Panc1 (cell line): ENCODE measurements at regions not wholly inside any gene's neighbourhood (a gene's known extent, or its start where the extent isn't known, plus 50 kb on each side); places are given as distances from the start of the nearest gene placed in this dataset.

Experiments
- ATAC-seq: fragments of 200-7000 bp; cut with Tn5 transposase; 2 replicates; pipeline ENCODE4 v1.9.1; 2020; ENCODE audit warnings: mild to moderate bottlenecking, moderate library complexity
- BruUV-seq: library from RNA; stranded (reverse); fragments of 400-500 nt; replicated peaks from 2 replicates; lab custom pipeline; 2021; lab: Mats Ljungman, UMichigan
- CTCF ChIA-PET: fragments of 300-600 bp; sonication (Branson Sonifier 250); formaldehyde crosslinking; loops from one replicate; lab custom pipeline; 2022; ENCODE audit warnings: antibody characterized with exemption; lab: Charles Lee
- POLR2A ChIA-PET: fragments of 300-600 bp; sonication (Branson Sonifier 250); formaldehyde crosslinking; loops from one replicate; lab custom pipeline; 2022; ENCODE audit warnings: antibody characterized with exemption; lab: Charles Lee
- DNase-seq: peaks from one replicate; pipeline ENCODE4 v3.0.0-alpha.2; 2010; ENCODE audit warnings: low read depth, low spot score
- H3K27ac ChIP-seq: 2 replicates; pipeline ENCODE4 v1.5.1; 2011; ENCODE audit warnings: mild to moderate bottlenecking, low read length, inconsistent platforms
- H3K27me3 ChIP-seq: fragments of 200-500 bp; sonication (Bioruptor generic); 2 replicates; pipeline ENCODE4 v1.6.0; 2014; ENCODE audit warnings: low read length, inconsistent platforms; ENCODE audit not compliant: control insufficient read depth, insufficient read depth
- H3K36me3 ChIP-seq: fragments of 200-500 bp; sonication (Bioruptor generic); 2 replicates; pipeline ENCODE4 v1.5.1; 2014; ENCODE audit warnings: inconsistent platforms, mild to moderate bottlenecking, low read length, moderate library complexity; ENCODE audit not compliant: control insufficient read depth, insufficient read depth
- H3K4me1 ChIP-seq: 2 replicates; pipeline ENCODE4 v1.5.1; 2011; ENCODE audit warnings: inconsistent platforms, mild to moderate bottlenecking, low read length, moderate library complexity; ENCODE audit not compliant: control insufficient read depth, insufficient read depth
- H3K4me3 ChIP-seq, 2 experiments: 2 replicates each; pipeline ENCODE4 v1.5.1; 2011 to 2012; ENCODE audit warnings: low read depth in 2 of 2, low read length in 2 of 2, mild to moderate bottlenecking in 2 of 2, inconsistent platforms in 1 of 2, moderate library complexity in 1 of 2
- H3K9me3 ChIP-seq: fragments of 200-500 bp; sonication (Bioruptor generic); 2 replicates; pipeline ENCODE4 v1.5.1; 2014; ENCODE audit warnings: low read depth, mild to moderate bottlenecking, inconsistent platforms, low read length, moderate library complexity; ENCODE audit not compliant: control insufficient read depth, insufficient read depth
- CTCF ChIP-seq: fragments of 450-650 bp; IDR thresholded peaks from 2 replicates; pipeline ENCODE4 v1.5.1; 2017; ENCODE audit warnings: mild to moderate bottlenecking
- POLR2AphosphoS5 ChIP-seq: IDR thresholded peaks from 2 replicates; pipeline ENCODE4 v1.6.1; 2012; ENCODE audit warnings: mild to moderate bottlenecking, low read depth, low read length, moderate library complexity
- REST ChIP-seq, 2 experiments: IDR thresholded peaks; 2 replicates each; pipeline ENCODE4 v1.6.1; 2011 to 2012; ENCODE audit warnings: low read depth in 2 of 2, control low read depth in 1 of 2, low read length in 1 of 2, mild to moderate bottlenecking in 1 of 2, moderate library complexity in 1 of 2; ENCODE audit not compliant: insufficient read depth in 1 of 2
- SIN3A ChIP-seq: IDR thresholded peaks from 2 replicates; pipeline ENCODE4 v1.6.1; 2012; ENCODE audit warnings: low read depth, mild to moderate bottlenecking, low read length, moderate library complexity, borderline replicate concordance; ENCODE audit not compliant: insufficient read depth
- TCF7L2 ChIP-seq: IDR thresholded peaks from 2 replicates; pipeline ENCODE4 v1.6.1; 2011; ENCODE audit warnings: mild to moderate bottlenecking, low read depth, low read length, inconsistent platforms
- in situ Hi-C: cut with HindIII; loops from 2 replicates; pipeline ENCODE4 v1.10.0; 2016; ENCODE audit warnings: low sequenced_read_pairs, low pct_unique_long_range_greater_than_20kb
- intact Hi-C: fragments of 100-400 bp; cut with micrococcal nuclease; formaldehyde crosslinking; loops from one replicate; pipeline ENCODE4 v1.10.0; 2022; ENCODE audit not compliant: unreplicated experiment

GRCh38 chr19:27736225-27736624 lies 1476.7 kb downstream of the UQCRFS1 start:
- Histone ChIP-seq H3K36me3 (no peaks in the 10 kb centered on the region), H3K9me3 (peaks cover 7% of the 10 kb centered on the region; the same call in 1 of the 2 replicates), H3K4me1 (no peaks in the 10 kb centered on the region), H3K27me3 (no peaks in the 10 kb centered on the region), H3K27ac (no peak overlapping the region), H3K4me3 (no peak overlapping the region)
- in situ Hi-C loops = no loop called here
- intact Hi-C loops = no loop called here
- TF ChIP-seq SIN3A (no peak), TCF7L2 (no peak), POLR2AphosphoS5 (no peak), REST (IDR thresholded peaks at IDR 0.05; ENCODE audit: insufficient read depth in 1 of 2, low read depth in 2 of 2, low read length in 1 of 2) (no peak), CTCF (no peak)
- BruUV-seq = no TSS peak
- DNase-seq = no peak
- ChIA-PET CTCF (no interaction called here), POLR2A (no interaction called here)
- ATAC-seq = no peak

- ChIA-PET POLR2A (no interaction called here), CTCF (no interaction called here)
- Histone ChIP-seq H3K27ac (no peak overlapping the region), H3K9me3 (peaks cover 9% of the 10 kb centered on the region; the same call in 1 of the 2 replicates), H3K4me3 (no peak overlapping the region), H3K27me3 (no peaks in the 10 kb centered on the region), H3K36me3 (no peaks in the 10 kb centered on the region), H3K4me1 (no peaks in the 10 kb centered on the region)
- intact Hi-C loops (no loop called here), in situ Hi-C loops (no loop called here)
- no peak for ATAC-seq
- no peak for DNase-seq
- TF ChIP-seq CTCF (no peak), POLR2AphosphoS5 (no peak), REST (IDR thresholded peaks at IDR 0.05; ENCODE audit: insufficient read depth in 1 of 2, low read depth in 2 of 2, low read length in 1 of 2) (no peak)
- BruUV-seq = no TSS peak
Measured at GRCh38 chr19:27735314-27735713, 1477.6 kb downstream of the UQCRFS1 start.
